ENCODE measurements at regions not wholly inside any gene's neighbourhood (a gene's known extent, or its start where the extent isn't known, plus 50 kb on each side); places are given as distances from the start of the nearest gene placed in this dataset.

GRCh38 chr18:29434650-29435049, 1257.7 kb upstream of the CDH2 start:
- Histone ChIP-seq H3K9me3 (ENCODE audit: control insufficient read depth in 2 of 2, low read length in 2 of 2) (peaks cover 6 to 10% of the 10 kb centered on the region in 2 experiments), H3K27ac (ENCODE audit: insufficient read depth, low read length, poor library complexity, severe bottlenecking) (no peak overlapping the region), H3K27me3 (ENCODE audit: control insufficient read depth, insufficient read depth, low read length) (no peaks in the 10 kb centered on the region), H3K4me1 (ENCODE audit: control insufficient read depth, insufficient read depth, low read length, poor library complexity, severe bottlenecking) (no peaks in the 10 kb centered on the region), H3K4me3 (ENCODE audit: low read depth, low read length) (no peak overlapping the region), H3K36me3 (ENCODE audit: control insufficient read depth, insufficient read depth, low read length) (no peaks in the 10 kb centered on the region)
- Mint-ChIP-seq H3K9me3 (peaks cover 0 to 50% (median 11%) of the 10 kb centered on the region in 7 donors), H3K27me3 (no peaks in the 10 kb centered on the region), H3K4me3 (no peak overlapping the region), H3K4me1 (no peaks in the 10 kb centered on the region), H3K27ac (no peak overlapping the region), H3K36me3 (no peaks in the 10 kb centered on the region)
- DNase-seq, result no peak
- ATAC-seq (ENCODE audit: low read depth in 2 of 2), result no peak

- no peaks in the 10 kb centered on the region for H3K27me3 Mint-ChIP-seq
Observed at GRCh38 chr18:29430416-29430815, 1253.5 kb upstream of the CDH2 start.

GRCh38 chr18:29418136-29418535, 1241.2 kb upstream of the CDH2 start:
- H3K4me1 Mint-ChIP-seq, result peaks cover 0 to 4% (median 0%) of the 10 kb centered on the region in 4 donors
- Histone ChIP-seq H3K9me3 (ENCODE audit: control insufficient read depth in 2 of 2, low read length in 2 of 2) (peaks cover 0 to 25% of the 10 kb centered on the region in 2 experiments), H3K27ac (ENCODE audit: insufficient read depth, low read length, poor library complexity, severe bottlenecking) (no peak overlapping the region), H3K36me3 (ENCODE audit: control insufficient read depth, insufficient read depth, low read length) (no peaks in the 10 kb centered on the region), H3K4me3 (ENCODE audit: low read depth, low read length) (no peak overlapping the region), H3K4me1 (ENCODE audit: control insufficient read depth, insufficient read depth, low read length, poor library complexity, severe bottlenecking) (no peaks in the 10 kb centered on the region), H3K27me3 (ENCODE audit: control insufficient read depth, insufficient read depth, low read length) (no peaks in the 10 kb centered on the region)
- no peak overlapping the region for H3K27ac Mint-ChIP-seq
- no peaks in the 10 kb centered on the region for H3K27me3 Mint-ChIP-seq
- ATAC-seq (ENCODE audit: low read depth in 2 of 2) (no peak), DNase-seq (no peak)
- peaks cover 9 to 39% (median 12%) of the 10 kb centered on the region in 7 donors for H3K9me3 Mint-ChIP-seq
- H3K36me3 Mint-ChIP-seq, result no peaks in the 10 kb centered on the region
- no peak overlapping the region for H3K4me3 Mint-ChIP-seq

More at GRCh38 chr18:29430416-29430815, 1253.5 kb upstream of the CDH2 start:
- Histone ChIP-seq H3K36me3 (ENCODE audit: control insufficient read depth, insufficient read depth, low read length) (no peaks in the 10 kb centered on the region), H3K4me3 (ENCODE audit: low read depth, low read length) (no peak overlapping the region), H3K27ac (ENCODE audit: insufficient read depth, low read length, poor library complexity, severe bottlenecking) (no peak overlapping the region), H3K9me3 (ENCODE audit: control insufficient read depth in 2 of 2, low read length in 2 of 2) (peaks cover 7 to 8% of the 10 kb centered on the region in 2 experiments), H3K27me3 (ENCODE audit: control insufficient read depth, insufficient read depth, low read length) (no peaks in the 10 kb centered on the region), H3K4me1 (ENCODE audit: control insufficient read depth, insufficient read depth, low read length, poor library complexity, severe bottlenecking) (no peaks in the 10 kb centered on the region)
- Mint-ChIP-seq H3K9me3 (peaks cover 0 to 48% (median 12%) of the 10 kb centered on the region in 7 donors), H3K27ac (no peak overlapping the region), H3K36me3 (no peaks in the 10 kb centered on the region), H3K4me3 (no peak overlapping the region), H3K4me1 (no peaks in the 10 kb centered on the region)
- DNase-seq (no peak), ATAC-seq (ENCODE audit: low read depth in 2 of 2) (no peak)

GRCh38 chr18:29406996-29407395, 1230.1 kb upstream of the CDH2 start:
- Mint-ChIP-seq H3K27ac (no peak overlapping the region), H3K36me3 (no peaks in the 10 kb centered on the region), H3K4me3 (no peak overlapping the region), H3K27me3 (no peaks in the 10 kb centered on the region), H3K9me3 (peaks cover 0 to 18% (median 2%) of the 10 kb centered on the region in 7 donors), H3K4me1 (no peaks in the 10 kb centered on the region)
- no peak for ATAC-seq (ENCODE audit: low read depth in 2 of 2)
- no peaks in the 10 kb centered on the region for H3K36me3 ChIP-seq (ENCODE audit: control insufficient read depth, insufficient read depth, low read length)
- no peak for DNase-seq
- no peaks in the 10 kb centered on the region for H3K4me1 ChIP-seq (ENCODE audit: control insufficient read depth, insufficient read depth, low read length, poor library complexity, severe bottlenecking)
- no peaks in the 10 kb centered on the region for H3K27me3 ChIP-seq (ENCODE audit: control insufficient read depth, insufficient read depth, low read length)
- no peak overlapping the region for H3K4me3 ChIP-seq (ENCODE audit: low read depth, low read length)
- peaks cover 0 to 7% of the 10 kb centered on the region in 2 experiments for H3K9me3 ChIP-seq (ENCODE audit: control insufficient read depth in 2 of 2, low read length in 2 of 2)
- H3K27ac ChIP-seq (ENCODE audit: insufficient read depth, low read length, poor library complexity, severe bottlenecking), result no peak overlapping the region

- H3K36me3 Mint-ChIP-seq, result no peaks in the 10 kb centered on the region
- ATAC-seq (ENCODE audit: low read depth in 2 of 2) (no peak), DNase-seq (no peak)
- no peaks in the 10 kb centered on the region for H3K27me3 Mint-ChIP-seq
- no peak overlapping the region for H3K4me3 ChIP-seq (ENCODE audit: low read depth, low read length)
- H3K4me1 ChIP-seq (ENCODE audit: control insufficient read depth, insufficient read depth, low read length, poor library complexity, severe bottlenecking), result no peaks in the 10 kb centered on the region
- no peaks in the 10 kb centered on the region for H3K4me1 Mint-ChIP-seq
- H3K9me3 ChIP-seq (ENCODE audit: control insufficient read depth in 2 of 2, low read length in 2 of 2), result peaks cover 2 to 7% of the 10 kb centered on the region in 2 experiments
- H3K4me3 Mint-ChIP-seq, result no peak overlapping the region
- H3K9me3 Mint-ChIP-seq, result peaks cover 4 to 41% (median 12%) of the 10 kb centered on the region in 7 donors
- no peak overlapping the region for H3K27ac ChIP-seq (ENCODE audit: insufficient read depth, low read length, poor library complexity, severe bottlenecking)
- H3K27ac Mint-ChIP-seq, result no peak overlapping the region
- no peaks in the 10 kb centered on the region for H3K27me3 ChIP-seq (ENCODE audit: control insufficient read depth, insufficient read depth, low read length)
- H3K36me3 ChIP-seq (ENCODE audit: control insufficient read depth, insufficient read depth, low read length), result no peaks in the 10 kb centered on the region
Observed at GRCh38 chr18:29397536-29397935, 1220.6 kb upstream of the CDH2 start.

GRCh38 chr18:29383311-29384273, 1206.7 kb upstream of the CDH2 start:
- Histone ChIP-seq H3K27me3 (ENCODE audit: control insufficient read depth, insufficient read depth, low read length) (no peaks in the 10 kb centered on the region), H3K27ac (ENCODE audit: insufficient read depth, low read length, poor library complexity, severe bottlenecking) (no peak overlapping the region), H3K9me3 (ENCODE audit: control insufficient read depth in 2 of 2, low read length in 2 of 2) (peaks cover 0 to 9% of the 10 kb centered on the region in 2 experiments), H3K36me3 (ENCODE audit: control insufficient read depth, insufficient read depth, low read length) (no peaks in the 10 kb centered on the region), H3K4me3 (ENCODE audit: low read depth, low read length) (no peak overlapping the region), H3K4me1 (ENCODE audit: control insufficient read depth, insufficient read depth, low read length, poor library complexity, severe bottlenecking) (no peaks in the 10 kb centered on the region)
- Mint-ChIP-seq H3K27me3 (no peaks in the 10 kb centered on the region), H3K4me1 (no peaks in the 10 kb centered on the region), H3K27ac (no peak overlapping the region), H3K36me3 (no peaks in the 10 kb centered on the region), H3K4me3 (no peak overlapping the region), H3K9me3 (peaks cover 0 to 26% (median 5%) of the 10 kb centered on the region in 7 donors)
- no peak for ATAC-seq (ENCODE audit: low read depth in 2 of 2)
- DNase-seq, result no peak

- DNase-seq (no peak), ATAC-seq (ENCODE audit: low read depth in 2 of 2) (no peak)
- no peaks in the 10 kb centered on the region for H3K4me1 ChIP-seq (ENCODE audit: control insufficient read depth, insufficient read depth, low read length, poor library complexity, severe bottlenecking)
- H3K4me3 ChIP-seq (ENCODE audit: low read depth, low read length), result no peak overlapping the region
- no peaks in the 10 kb centered on the region for H3K4me1 Mint-ChIP-seq
- no peak overlapping the region for H3K4me3 Mint-ChIP-seq
- H3K9me3 ChIP-seq (ENCODE audit: control insufficient read depth in 2 of 2, low read length in 2 of 2), result peaks cover 3 to 4% of the 10 kb centered on the region in 2 experiments
- H3K27ac ChIP-seq (ENCODE audit: insufficient read depth, low read length, poor library complexity, severe bottlenecking), result no peak overlapping the region
- no peaks in the 10 kb centered on the region for H3K36me3 ChIP-seq (ENCODE audit: control insufficient read depth, insufficient read depth, low read length)
- H3K36me3 Mint-ChIP-seq, result no peaks in the 10 kb centered on the region
- peaks cover 0 to 14% (median 3%) of the 10 kb centered on the region in 7 donors for H3K9me3 Mint-ChIP-seq
- no peaks in the 10 kb centered on the region for H3K27me3 ChIP-seq (ENCODE audit: control insufficient read depth, insufficient read depth, low read length)
- no peak overlapping the region for H3K27ac Mint-ChIP-seq
- H3K27me3 Mint-ChIP-seq, result no peaks in the 10 kb centered on the region
Observed at GRCh38 chr18:29378651-29379136, 1201.8 kb upstream of the CDH2 start.

Measured in CD4-positive, CD25-positive, alpha-beta regulatory T cell (primary cell).